ENCODE measurements at regions not wholly inside any gene's neighbourhood (a gene's known extent, or its start where the extent isn't known, plus 50 kb on each side); places are given as distances from the start of the nearest gene placed in this dataset.

DNA sequence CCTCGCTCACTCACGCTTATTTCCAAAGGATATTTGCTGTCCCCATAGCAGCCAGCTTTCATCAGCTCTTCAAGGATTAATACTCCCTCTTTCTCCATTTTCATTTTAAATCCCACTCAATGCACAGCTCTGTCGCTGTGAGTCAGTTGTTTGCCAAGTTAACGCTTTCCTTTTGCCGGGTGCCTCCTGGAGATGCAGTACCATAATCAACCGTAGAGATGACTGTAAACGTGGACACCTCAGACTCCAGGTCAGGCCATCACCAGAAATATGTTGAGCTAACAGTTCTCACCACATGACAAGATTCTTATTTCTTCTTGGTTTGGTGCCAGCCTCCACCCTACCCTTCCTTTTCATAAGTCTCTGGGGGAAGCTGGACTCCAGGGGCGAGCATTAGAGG lies 66.6 kb upstream of the TAB2 start (continued):
- TF ChIP-seq, protein P1, sequence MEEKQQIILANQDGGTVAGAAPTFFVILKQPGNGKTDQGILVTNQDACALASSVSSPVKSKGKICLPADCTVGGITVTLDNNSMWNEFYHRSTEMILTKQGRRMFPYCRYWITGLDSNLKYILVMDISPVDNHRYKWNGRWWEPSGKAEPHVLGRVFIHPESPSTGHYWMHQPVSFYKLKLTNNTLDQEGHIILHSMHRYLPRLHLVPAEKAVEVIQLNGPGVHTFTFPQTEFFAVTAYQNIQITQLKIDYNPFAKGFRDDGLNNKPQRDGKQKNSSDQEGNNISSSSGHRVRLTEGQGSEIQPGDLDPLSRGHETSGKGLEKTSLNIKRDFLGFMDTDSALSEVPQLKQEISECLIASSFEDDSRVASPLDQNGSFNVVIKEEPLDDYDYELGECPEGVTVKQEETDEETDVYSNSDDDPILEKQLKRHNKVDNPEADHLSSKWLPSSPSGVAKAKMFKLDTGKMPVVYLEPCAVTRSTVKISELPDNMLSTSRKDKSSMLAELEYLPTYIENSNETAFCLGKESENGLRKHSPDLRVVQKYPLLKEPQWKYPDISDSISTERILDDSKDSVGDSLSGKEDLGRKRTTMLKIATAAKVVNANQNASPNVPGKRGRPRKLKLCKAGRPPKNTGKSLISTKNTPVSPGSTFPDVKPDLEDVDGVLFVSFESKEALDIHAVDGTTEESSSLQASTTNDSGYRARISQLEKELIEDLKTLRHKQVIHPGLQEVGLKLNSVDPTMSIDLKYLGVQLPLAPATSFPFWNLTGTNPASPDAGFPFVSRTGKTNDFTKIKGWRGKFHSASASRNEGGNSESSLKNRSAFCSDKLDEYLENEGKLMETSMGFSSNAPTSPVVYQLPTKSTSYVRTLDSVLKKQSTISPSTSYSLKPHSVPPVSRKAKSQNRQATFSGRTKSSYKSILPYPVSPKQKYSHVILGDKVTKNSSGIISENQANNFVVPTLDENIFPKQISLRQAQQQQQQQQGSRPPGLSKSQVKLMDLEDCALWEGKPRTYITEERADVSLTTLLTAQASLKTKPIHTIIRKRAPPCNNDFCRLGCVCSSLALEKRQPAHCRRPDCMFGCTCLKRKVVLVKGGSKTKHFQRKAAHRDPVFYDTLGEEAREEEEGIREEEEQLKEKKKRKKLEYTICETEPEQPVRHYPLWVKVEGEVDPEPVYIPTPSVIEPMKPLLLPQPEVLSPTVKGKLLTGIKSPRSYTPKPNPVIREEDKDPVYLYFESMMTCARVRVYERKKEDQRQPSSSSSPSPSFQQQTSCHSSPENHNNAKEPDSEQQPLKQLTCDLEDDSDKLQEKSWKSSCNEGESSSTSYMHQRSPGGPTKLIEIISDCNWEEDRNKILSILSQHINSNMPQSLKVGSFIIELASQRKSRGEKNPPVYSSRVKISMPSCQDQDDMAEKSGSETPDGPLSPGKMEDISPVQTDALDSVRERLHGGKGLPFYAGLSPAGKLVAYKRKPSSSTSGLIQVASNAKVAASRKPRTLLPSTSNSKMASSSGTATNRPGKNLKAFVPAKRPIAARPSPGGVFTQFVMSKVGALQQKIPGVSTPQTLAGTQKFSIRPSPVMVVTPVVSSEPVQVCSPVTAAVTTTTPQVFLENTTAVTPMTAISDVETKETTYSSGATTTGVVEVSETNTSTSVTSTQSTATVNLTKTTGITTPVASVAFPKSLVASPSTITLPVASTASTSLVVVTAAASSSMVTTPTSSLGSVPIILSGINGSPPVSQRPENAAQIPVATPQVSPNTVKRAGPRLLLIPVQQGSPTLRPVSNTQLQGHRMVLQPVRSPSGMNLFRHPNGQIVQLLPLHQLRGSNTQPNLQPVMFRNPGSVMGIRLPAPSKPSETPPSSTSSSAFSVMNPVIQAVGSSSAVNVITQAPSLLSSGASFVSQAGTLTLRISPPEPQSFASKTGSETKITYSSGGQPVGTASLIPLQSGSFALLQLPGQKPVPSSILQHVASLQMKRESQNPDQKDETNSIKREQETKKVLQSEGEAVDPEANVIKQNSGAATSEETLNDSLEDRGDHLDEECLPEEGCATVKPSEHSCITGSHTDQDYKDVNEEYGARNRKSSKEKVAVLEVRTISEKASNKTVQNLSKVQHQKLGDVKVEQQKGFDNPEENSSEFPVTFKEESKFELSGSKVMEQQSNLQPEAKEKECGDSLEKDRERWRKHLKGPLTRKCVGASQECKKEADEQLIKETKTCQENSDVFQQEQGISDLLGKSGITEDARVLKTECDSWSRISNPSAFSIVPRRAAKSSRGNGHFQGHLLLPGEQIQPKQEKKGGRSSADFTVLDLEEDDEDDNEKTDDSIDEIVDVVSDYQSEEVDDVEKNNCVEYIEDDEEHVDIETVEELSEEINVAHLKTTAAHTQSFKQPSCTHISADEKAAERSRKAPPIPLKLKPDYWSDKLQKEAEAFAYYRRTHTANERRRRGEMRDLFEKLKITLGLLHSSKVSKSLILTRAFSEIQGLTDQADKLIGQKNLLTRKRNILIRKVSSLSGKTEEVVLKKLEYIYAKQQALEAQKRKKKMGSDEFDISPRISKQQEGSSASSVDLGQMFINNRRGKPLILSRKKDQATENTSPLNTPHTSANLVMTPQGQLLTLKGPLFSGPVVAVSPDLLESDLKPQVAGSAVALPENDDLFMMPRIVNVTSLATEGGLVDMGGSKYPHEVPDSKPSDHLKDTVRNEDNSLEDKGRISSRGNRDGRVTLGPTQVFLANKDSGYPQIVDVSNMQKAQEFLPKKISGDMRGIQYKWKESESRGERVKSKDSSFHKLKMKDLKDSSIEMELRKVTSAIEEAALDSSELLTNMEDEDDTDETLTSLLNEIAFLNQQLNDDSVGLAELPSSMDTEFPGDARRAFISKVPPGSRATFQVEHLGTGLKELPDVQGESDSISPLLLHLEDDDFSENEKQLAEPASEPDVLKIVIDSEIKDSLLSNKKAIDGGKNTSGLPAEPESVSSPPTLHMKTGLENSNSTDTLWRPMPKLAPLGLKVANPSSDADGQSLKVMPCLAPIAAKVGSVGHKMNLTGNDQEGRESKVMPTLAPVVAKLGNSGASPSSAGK (IDR thresholded peaks at IDR 0.05) = no peak
- TF ChIP-seq ZNF263 (CRISPR knock-in tag; IDR thresholded peaks at IDR 0.05; ENCODE audit: borderline replicate concordance) = no peak
- no peak for TF ChIP-seq ZNF785 (CRISPR knock-in tag; IDR thresholded peaks at IDR 0.05)
